Activated CD8-positive, alpha-beta T cell treated with anti-CD3 and anti-CD28 coated beads, Interleukin-2, amount 10 ng/mL, durations not matched to agents 7 days and 5 days (primary cell): ENCODE measurements at regions not wholly inside any gene's neighbourhood (a gene's known extent, or its start where the extent isn't known, plus 50 kb on each side); places are given as distances from the start of the nearest gene placed in this dataset.
"Not testable (repeated sequence)": the region's sequence is repeated elsewhere in the genome, so short reads cannot be mapped to it uniquely, and the experiment has no call there.

ENCODE experiments used
- ATAC-seq: fragments of 150-1000 bp; cut with Tn5 transposase; one replicate; pipeline ENCODE4 v1.10.0; 2021; ENCODE audit warnings: moderate library complexity
- CTCF ChIA-PET: fragments of 350-600 bp; sonication (Branson Sonifier 250); formaldehyde crosslinking; loops from one replicate; lab custom pipeline; 2021; ENCODE audit warnings: antibody characterized with exemption; lab: Charles Lee
- POLR2A ChIA-PET: fragments of 350-600 bp; sonication (Branson Sonifier 250); formaldehyde crosslinking; loops from one replicate; lab custom pipeline; 2021; ENCODE audit warnings: antibody characterized with exemption; lab: Charles Lee
- DNase-seq: peaks from one replicate; pipeline ENCODE4 v3.0.0-alpha.2; 2020
- H3K27ac Mint-ChIP-seq: one replicate; pipeline ENCODE4 v1.8.0; 2021; ENCODE audit warnings: mild to moderate bottlenecking, mixed read lengths
- H3K27me3 Mint-ChIP-seq: one replicate; pipeline ENCODE4 v1.8.0; 2021; ENCODE audit warnings: low read depth, mixed read lengths
- H3K36me3 Mint-ChIP-seq: one replicate; pipeline ENCODE4 v1.8.0; 2021; ENCODE audit warnings: low read depth, mixed read lengths
- H3K4me1 Mint-ChIP-seq: one replicate; pipeline ENCODE4 v1.8.0; 2021; ENCODE audit warnings: low read depth, mixed read lengths
- H3K4me3 Mint-ChIP-seq: one replicate; pipeline ENCODE4 v1.8.0; 2021; ENCODE audit warnings: mild to moderate bottlenecking, mixed read lengths
- H3K9me3 Mint-ChIP-seq: one replicate; pipeline ENCODE4 v1.8.0; 2022; ENCODE audit warnings: mixed read lengths; ENCODE audit not compliant: insufficient read depth

GRCh38 chr11:23473782-23474181, 613.5 kb upstream of the CCDC179 start:
- CTCF ChIA-PET: no interaction called here

GRCh38 chr11:23480736-23481135, 620.5 kb upstream of the CCDC179 start:
- ATAC-seq (no peak), DNase-seq (no peak)
- Mint-ChIP-seq H3K4me3 (no peak overlapping the region), H3K9me3 (peaks cover 4% of the 10 kb centered on the region), H3K27me3 (no peaks in the 10 kb centered on the region), H3K27ac (no peak overlapping the region), H3K36me3 (no peaks in the 10 kb centered on the region), H3K4me1 (no peaks in the 10 kb centered on the region)
- POLR2A ChIA-PET: no interaction called here
- CTCF ChIA-PET: no interaction called here

More at GRCh38 chr11:23473782-23474181, 613.5 kb upstream of the CCDC179 start:
- H3K27me3 Mint-ChIP-seq: no peaks in the 10 kb centered on the region
- H3K27ac Mint-ChIP-seq: no peak overlapping the region
- H3K4me3 Mint-ChIP-seq: no peak overlapping the region
- no peaks in the 10 kb centered on the region for H3K36me3 Mint-ChIP-seq
- H3K9me3 Mint-ChIP-seq: peaks cover 8% of the 10 kb centered on the region
- ATAC-seq (no peak), DNase-seq (no peak)
- H3K4me1 Mint-ChIP-seq: no peaks in the 10 kb centered on the region
- POLR2A ChIA-PET: no interaction called here

GRCh38 chr11:23484146-23484545, 623.9 kb upstream of the CCDC179 start:
- H3K27me3 Mint-ChIP-seq, CTCF ChIA-PET, H3K4me1 Mint-ChIP-seq, DNase-seq, POLR2A ChIA-PET, H3K36me3 Mint-ChIP-seq, H3K9me3 Mint-ChIP-seq, H3K27ac Mint-ChIP-seq, ATAC-seq, H3K4me3 Mint-ChIP-seq: not testable (repeated sequence)

GRCh38 chr11:23484618-23485017, 624.3 kb upstream of the CCDC179 start:
- H3K27me3 Mint-ChIP-seq, H3K9me3 Mint-ChIP-seq, H3K4me3 Mint-ChIP-seq, POLR2A ChIA-PET, H3K27ac Mint-ChIP-seq, H3K4me1 Mint-ChIP-seq, DNase-seq, H3K36me3 Mint-ChIP-seq, ATAC-seq, CTCF ChIA-PET: not testable (repeated sequence)

GRCh38 chr11:23490557-23491235, 630.4 kb upstream of the CCDC179 start:
- Mint-ChIP-seq H3K4me1 (no peaks in the 10 kb centered on the region), H3K27ac (no peak overlapping the region), H3K9me3 (peaks cover 8% of the 10 kb centered on the region), H3K4me3 (no peak overlapping the region), H3K36me3 (no peaks in the 10 kb centered on the region), H3K27me3 (no peaks in the 10 kb centered on the region)
- ChIA-PET POLR2A (no interaction called here), CTCF (no interaction called here)
- ATAC-seq: no peak
- DNase-seq: no peak

- Mint-ChIP-seq H3K27me3 (no peaks in the 10 kb centered on the region), H3K4me3 (no peak overlapping the region), H3K36me3 (no peaks in the 10 kb centered on the region), H3K4me1 (no peaks in the 10 kb centered on the region), H3K9me3 (no peaks in the 10 kb centered on the region), H3K27ac (no peak overlapping the region)
- DNase-seq (no peak), ATAC-seq (no peak)
- POLR2A ChIA-PET: no interaction called here
- CTCF ChIA-PET: no interaction called here
Measured at GRCh38 chr11:23494981-23495380, 634.7 kb upstream of the CCDC179 start.

- DNase-seq (no peak), ATAC-seq (no peak)
- H3K4me3 Mint-ChIP-seq: no peak overlapping the region
- H3K27me3 Mint-ChIP-seq: no peaks in the 10 kb centered on the region
- no peaks in the 10 kb centered on the region for H3K9me3 Mint-ChIP-seq
- no peak overlapping the region for H3K27ac Mint-ChIP-seq
- POLR2A ChIA-PET: no interaction called here
- no peaks in the 10 kb centered on the region for H3K36me3 Mint-ChIP-seq
- no peaks in the 10 kb centered on the region for H3K4me1 Mint-ChIP-seq
- CTCF ChIA-PET: no interaction called here
Measured at GRCh38 chr11:23496340-23496739, 636.1 kb upstream of the CCDC179 start.

GRCh38 chr11:23497040-23497439, 636.8 kb upstream of the CCDC179 start:
- no peak overlapping the region for H3K4me3 Mint-ChIP-seq
- POLR2A ChIA-PET: no interaction called here

GRCh38 chr11:23502389-23502788, 642.1 kb upstream of the CCDC179 start:
- ChIA-PET POLR2A (no interaction called here), CTCF (no interaction called here)
- no peak overlapping the region for H3K27ac Mint-ChIP-seq
- no peaks in the 10 kb centered on the region for H3K9me3 Mint-ChIP-seq
- H3K4me3 Mint-ChIP-seq: no peak overlapping the region
- no peak for ATAC-seq
- no peaks in the 10 kb centered on the region for H3K27me3 Mint-ChIP-seq
- no peak for DNase-seq
- no peaks in the 10 kb centered on the region for H3K4me1 Mint-ChIP-seq
- no peaks in the 10 kb centered on the region for H3K36me3 Mint-ChIP-seq

More at GRCh38 chr11:23497040-23497439, 636.8 kb upstream of the CCDC179 start:
- DNase-seq (no peak), ATAC-seq (no peak)
- Mint-ChIP-seq H3K27me3 (no peaks in the 10 kb centered on the region), H3K36me3 (no peaks in the 10 kb centered on the region), H3K4me1 (no peaks in the 10 kb centered on the region), H3K9me3 (no peaks in the 10 kb centered on the region), H3K27ac (no peak overlapping the region)
- CTCF ChIA-PET: no interaction called here

- DNase-seq: no peak
- no peaks in the 10 kb centered on the region for H3K9me3 Mint-ChIP-seq
- H3K4me1 Mint-ChIP-seq: no peaks in the 10 kb centered on the region
- H3K4me3 Mint-ChIP-seq: no peak overlapping the region
- no peaks in the 10 kb centered on the region for H3K27me3 Mint-ChIP-seq
- H3K27ac Mint-ChIP-seq: no peak overlapping the region
- no peak for ATAC-seq
- ChIA-PET POLR2A (no interaction called here), CTCF (no interaction called here)
- H3K36me3 Mint-ChIP-seq: no peaks in the 10 kb centered on the region
Measured at GRCh38 chr11:23502826-23503225, 642.6 kb upstream of the CCDC179 start.

GRCh38 chr11:23509023-23509422, 648.7 kb upstream of the CCDC179 start:
- ATAC-seq: no peak
- Mint-ChIP-seq H3K4me3 (no peak overlapping the region), H3K9me3 (peaks cover 5% of the 10 kb centered on the region), H3K4me1 (no peaks in the 10 kb centered on the region), H3K27ac (no peak overlapping the region), H3K27me3 (no peaks in the 10 kb centered on the region), H3K36me3 (no peaks in the 10 kb centered on the region)
- CTCF ChIA-PET: no interaction called here
- no peak for DNase-seq
- POLR2A ChIA-PET: no interaction called here

GRCh38 chr11:23509821-23510220, 649.5 kb upstream of the CCDC179 start:
- CTCF ChIA-PET: no interaction called here
- no peaks in the 10 kb centered on the region for H3K27me3 Mint-ChIP-seq
- ATAC-seq: no peak
- H3K36me3 Mint-ChIP-seq: no peaks in the 10 kb centered on the region
- H3K9me3 Mint-ChIP-seq: peaks cover 7% of the 10 kb centered on the region
- no peak overlapping the region for H3K4me3 Mint-ChIP-seq
- POLR2A ChIA-PET: no interaction called here
- DNase-seq: no peak
- no peaks in the 10 kb centered on the region for H3K4me1 Mint-ChIP-seq
- no peak overlapping the region for H3K27ac Mint-ChIP-seq

GRCh38 chr11:23519194-23519593, 658.9 kb upstream of the CCDC179 start:
- no peaks in the 10 kb centered on the region for H3K36me3 Mint-ChIP-seq
- H3K9me3 Mint-ChIP-seq: peaks cover under 1% of the 10 kb centered on the region
- H3K4me1 Mint-ChIP-seq: no peaks in the 10 kb centered on the region
- POLR2A ChIA-PET: no interaction called here
- DNase-seq (no peak), ATAC-seq (no peak)
- no peaks in the 10 kb centered on the region for H3K27me3 Mint-ChIP-seq
- no peak overlapping the region for H3K27ac Mint-ChIP-seq
- CTCF ChIA-PET: no interaction called here
- H3K4me3 Mint-ChIP-seq: no peak overlapping the region
